ENCODE measurements at regions not wholly inside any gene's neighbourhood (a gene's known extent, or its start where the extent isn't known, plus 50 kb on each side); places are given as distances from the start of the nearest gene placed in this dataset.

GRCh38 chr13:34435338-34435737 lies 506.7 kb upstream of the NBEA start:
- H3K9me3 ChIP-seq (ENCODE audit: control insufficient read depth in 2 of 2, low read length in 2 of 2): no peaks in the 10 kb centered on the region
- H3K27ac ChIP-seq (ENCODE audit: low read depth in 2 of 2, low read length in 2 of 2): no peak overlapping the region

GRCh38 chr13:34437873-34438272 lies 504.2 kb upstream of the NBEA start:
- H3K4me1 ChIP-seq (ENCODE audit: control insufficient read depth in 2 of 2, insufficient read depth in 2 of 2, low read length in 2 of 2): no peaks in the 10 kb centered on the region
- H3K27me3 ChIP-seq (ENCODE audit: control insufficient read depth in 2 of 2, insufficient read depth in 2 of 2, low read length in 2 of 2): no peaks in the 10 kb centered on the region
- no peaks in the 10 kb centered on the region for H3K36me3 ChIP-seq (ENCODE audit: control insufficient read depth in 2 of 2, insufficient read depth in 2 of 2, low read length in 2 of 2)
- no peak overlapping the region for H3K27ac ChIP-seq (ENCODE audit: low read depth in 2 of 2, low read length in 2 of 2)
- H3K9ac ChIP-seq (ENCODE audit: low read depth in 1 of 2, low read length in 2 of 2): no peak overlapping the region
- H3K9me3 ChIP-seq (ENCODE audit: control insufficient read depth in 2 of 2, low read length in 2 of 2): no peaks in the 10 kb centered on the region
- no peak overlapping the region for H3K4me3 ChIP-seq (ENCODE audit: low read length in 2 of 2)

More at GRCh38 chr13:34435338-34435737, 506.7 kb upstream of the NBEA start:
- Histone ChIP-seq H3K4me3 (ENCODE audit: low read length in 2 of 2) (no peak overlapping the region), H3K9ac (ENCODE audit: low read depth in 1 of 2, low read length in 2 of 2) (no peak overlapping the region), H3K36me3 (ENCODE audit: control insufficient read depth in 2 of 2, insufficient read depth in 2 of 2, low read length in 2 of 2) (no peaks in the 10 kb centered on the region), H3K4me1 (ENCODE audit: control insufficient read depth in 2 of 2, insufficient read depth in 2 of 2, low read length in 2 of 2) (no peaks in the 10 kb centered on the region), H3K27me3 (ENCODE audit: control insufficient read depth in 2 of 2, insufficient read depth in 2 of 2, low read length in 2 of 2) (no peaks in the 10 kb centered on the region)

GRCh38 chr13:34452831-34453230 lies 489.2 kb upstream of the NBEA start:
- Histone ChIP-seq H3K27me3 (ENCODE audit: control insufficient read depth in 2 of 2, insufficient read depth in 2 of 2, low read length in 2 of 2) (no peaks in the 10 kb centered on the region), H3K27ac (ENCODE audit: low read depth in 2 of 2, low read length in 2 of 2) (no peak overlapping the region), H3K9ac (ENCODE audit: low read depth in 1 of 2, low read length in 2 of 2) (no peak overlapping the region), H3K4me1 (ENCODE audit: control insufficient read depth in 2 of 2, insufficient read depth in 2 of 2, low read length in 2 of 2) (no peaks in the 10 kb centered on the region), H3K9me3 (ENCODE audit: control insufficient read depth in 2 of 2, low read length in 2 of 2) (no peaks in the 10 kb centered on the region), H3K4me3 (ENCODE audit: low read length in 2 of 2) (no peak overlapping the region), H3K36me3 (ENCODE audit: control insufficient read depth in 2 of 2, insufficient read depth in 2 of 2, low read length in 2 of 2) (no peaks in the 10 kb centered on the region)

- Histone ChIP-seq H3K4me1 (ENCODE audit: control insufficient read depth in 2 of 2, insufficient read depth in 2 of 2, low read length in 2 of 2) (peaks cover 0 to 3% of the 10 kb centered on the region in 2 donors), H3K36me3 (ENCODE audit: control insufficient read depth in 2 of 2, insufficient read depth in 2 of 2, low read length in 2 of 2) (no peaks in the 10 kb centered on the region), H3K9me3 (ENCODE audit: control insufficient read depth in 2 of 2, low read length in 2 of 2) (no peaks in the 10 kb centered on the region), H3K9ac (ENCODE audit: low read depth in 1 of 2, low read length in 2 of 2) (no peak overlapping the region), H3K27ac (ENCODE audit: low read depth in 2 of 2, low read length in 2 of 2) (peak overlapping the region in 1 of 2 donors; percentile 14), H3K27me3 (ENCODE audit: control insufficient read depth in 2 of 2, insufficient read depth in 2 of 2, low read length in 2 of 2) (no peaks in the 10 kb centered on the region), H3K4me3 (ENCODE audit: low read length in 2 of 2) (no peak overlapping the region)
Measured at GRCh38 chr13:34458756-34459715, 483.0 kb upstream of the NBEA start.

- Histone ChIP-seq H3K27me3 (ENCODE audit: control insufficient read depth in 2 of 2, insufficient read depth in 2 of 2, low read length in 2 of 2) (no peaks in the 10 kb centered on the region), H3K4me3 (ENCODE audit: low read length in 2 of 2) (no peak overlapping the region), H3K27ac (ENCODE audit: low read depth in 2 of 2, low read length in 2 of 2) (no peak overlapping the region), H3K36me3 (ENCODE audit: control insufficient read depth in 2 of 2, insufficient read depth in 2 of 2, low read length in 2 of 2) (no peaks in the 10 kb centered on the region), H3K9me3 (ENCODE audit: control insufficient read depth in 2 of 2, low read length in 2 of 2) (no peaks in the 10 kb centered on the region), H3K9ac (ENCODE audit: low read depth in 1 of 2, low read length in 2 of 2) (no peak overlapping the region), H3K4me1 (ENCODE audit: control insufficient read depth in 2 of 2, insufficient read depth in 2 of 2, low read length in 2 of 2) (peaks cover 0 to 3% of the 10 kb centered on the region in 2 donors)
Measured at GRCh38 chr13:34459856-34460255, 482.2 kb upstream of the NBEA start.

GRCh38 chr13:34462843-34463242 lies 479.2 kb upstream of the NBEA start:
- Histone ChIP-seq H3K9ac (ENCODE audit: low read depth in 1 of 2, low read length in 2 of 2) (no peak overlapping the region), H3K36me3 (ENCODE audit: control insufficient read depth in 2 of 2, insufficient read depth in 2 of 2, low read length in 2 of 2) (no peaks in the 10 kb centered on the region), H3K4me3 (ENCODE audit: low read length in 2 of 2) (no peak overlapping the region), H3K27me3 (ENCODE audit: control insufficient read depth in 2 of 2, insufficient read depth in 2 of 2, low read length in 2 of 2) (no peaks in the 10 kb centered on the region), H3K27ac (ENCODE audit: low read depth in 2 of 2, low read length in 2 of 2) (no peak overlapping the region), H3K9me3 (ENCODE audit: control insufficient read depth in 2 of 2, low read length in 2 of 2) (no peaks in the 10 kb centered on the region), H3K4me1 (ENCODE audit: control insufficient read depth in 2 of 2, insufficient read depth in 2 of 2, low read length in 2 of 2) (peaks cover 0 to 3% of the 10 kb centered on the region in 2 donors)

GRCh38 chr13:34464011-34464410 lies 478.1 kb upstream of the NBEA start:
- no peaks in the 10 kb centered on the region for H3K9me3 ChIP-seq (ENCODE audit: control insufficient read depth in 2 of 2, low read length in 2 of 2)
- no peaks in the 10 kb centered on the region for H3K27me3 ChIP-seq (ENCODE audit: control insufficient read depth in 2 of 2, insufficient read depth in 2 of 2, low read length in 2 of 2)
- H3K9ac ChIP-seq (ENCODE audit: low read depth in 1 of 2, low read length in 2 of 2): no peak overlapping the region
- no peaks in the 10 kb centered on the region for H3K36me3 ChIP-seq (ENCODE audit: control insufficient read depth in 2 of 2, insufficient read depth in 2 of 2, low read length in 2 of 2)
- H3K4me3 ChIP-seq (ENCODE audit: low read length in 2 of 2): no peak overlapping the region
- peaks cover 0 to 3% of the 10 kb centered on the region in 2 donors for H3K4me1 ChIP-seq (ENCODE audit: control insufficient read depth in 2 of 2, insufficient read depth in 2 of 2, low read length in 2 of 2)
- no peak overlapping the region for H3K27ac ChIP-seq (ENCODE audit: low read depth in 2 of 2, low read length in 2 of 2)

- Histone ChIP-seq H3K4me3 (ENCODE audit: low read length in 2 of 2) (no peak overlapping the region), H3K9me3 (ENCODE audit: control insufficient read depth in 2 of 2, low read length in 2 of 2) (no peaks in the 10 kb centered on the region), H3K27me3 (ENCODE audit: control insufficient read depth in 2 of 2, insufficient read depth in 2 of 2, low read length in 2 of 2) (no peaks in the 10 kb centered on the region), H3K36me3 (ENCODE audit: control insufficient read depth in 2 of 2, insufficient read depth in 2 of 2, low read length in 2 of 2) (no peaks in the 10 kb centered on the region), H3K4me1 (ENCODE audit: control insufficient read depth in 2 of 2, insufficient read depth in 2 of 2, low read length in 2 of 2) (peaks cover 0 to 3% of the 10 kb centered on the region in 2 donors), H3K27ac (ENCODE audit: low read depth in 2 of 2, low read length in 2 of 2) (no peak overlapping the region), H3K9ac (ENCODE audit: low read depth in 1 of 2, low read length in 2 of 2) (no peak overlapping the region)
Measured at GRCh38 chr13:34465423-34465922, 476.6 kb upstream of the NBEA start.

- no peaks in the 10 kb centered on the region for H3K9me3 ChIP-seq (ENCODE audit: control insufficient read depth in 2 of 2, low read length in 2 of 2)
- H3K9ac ChIP-seq (ENCODE audit: low read depth in 1 of 2, low read length in 2 of 2): no peak overlapping the region
- no peak overlapping the region for H3K27ac ChIP-seq (ENCODE audit: low read depth in 2 of 2, low read length in 2 of 2)
- H3K4me3 ChIP-seq (ENCODE audit: low read length in 2 of 2): no peak overlapping the region
- no peaks in the 10 kb centered on the region for H3K27me3 ChIP-seq (ENCODE audit: control insufficient read depth in 2 of 2, insufficient read depth in 2 of 2, low read length in 2 of 2)
- H3K36me3 ChIP-seq (ENCODE audit: control insufficient read depth in 2 of 2, insufficient read depth in 2 of 2, low read length in 2 of 2): no peaks in the 10 kb centered on the region
- peaks cover 0 to 3% of the 10 kb centered on the region in 2 donors for H3K4me1 ChIP-seq (ENCODE audit: control insufficient read depth in 2 of 2, insufficient read depth in 2 of 2, low read length in 2 of 2)
Measured at GRCh38 chr13:34466301-34466700, 475.8 kb upstream of the NBEA start.

GRCh38 chr13:34467450-34468083 lies 474.5 kb upstream of the NBEA start:
- H3K4me3 ChIP-seq (ENCODE audit: low read length in 2 of 2): no peak overlapping the region
- H3K36me3 ChIP-seq (ENCODE audit: control insufficient read depth in 2 of 2, insufficient read depth in 2 of 2, low read length in 2 of 2): no peaks in the 10 kb centered on the region
- no peak overlapping the region for H3K9ac ChIP-seq (ENCODE audit: low read depth in 1 of 2, low read length in 2 of 2)
- H3K27me3 ChIP-seq (ENCODE audit: control insufficient read depth in 2 of 2, insufficient read depth in 2 of 2, low read length in 2 of 2): no peaks in the 10 kb centered on the region
- peaks cover 0 to 3% of the 10 kb centered on the region in 2 donors for H3K4me1 ChIP-seq (ENCODE audit: control insufficient read depth in 2 of 2, insufficient read depth in 2 of 2, low read length in 2 of 2)
- H3K27ac ChIP-seq (ENCODE audit: low read depth in 2 of 2, low read length in 2 of 2): no peak overlapping the region
- H3K9me3 ChIP-seq (ENCODE audit: control insufficient read depth in 2 of 2, low read length in 2 of 2): no peaks in the 10 kb centered on the region

Data from mucosa of rectum (tissue), 2 donors.